GM19238 (cell line): ENCODE measurements at regions not wholly inside any gene's neighbourhood (a gene's known extent, or its start where the extent isn't known, plus 50 kb on each side); places are given as distances from the start of the nearest gene placed in this dataset.
"Not testable (repeated sequence)": the region's sequence is repeated elsewhere in the genome, so short reads cannot be mapped to it uniquely, and the experiment has no call there.

Source experiments
- DNase-seq: peaks from one replicate; pipeline ENCODE4 v3.0.0; 2011; ENCODE audit warnings: low spot score; ENCODE audit not compliant: insufficient read length

DNA sequence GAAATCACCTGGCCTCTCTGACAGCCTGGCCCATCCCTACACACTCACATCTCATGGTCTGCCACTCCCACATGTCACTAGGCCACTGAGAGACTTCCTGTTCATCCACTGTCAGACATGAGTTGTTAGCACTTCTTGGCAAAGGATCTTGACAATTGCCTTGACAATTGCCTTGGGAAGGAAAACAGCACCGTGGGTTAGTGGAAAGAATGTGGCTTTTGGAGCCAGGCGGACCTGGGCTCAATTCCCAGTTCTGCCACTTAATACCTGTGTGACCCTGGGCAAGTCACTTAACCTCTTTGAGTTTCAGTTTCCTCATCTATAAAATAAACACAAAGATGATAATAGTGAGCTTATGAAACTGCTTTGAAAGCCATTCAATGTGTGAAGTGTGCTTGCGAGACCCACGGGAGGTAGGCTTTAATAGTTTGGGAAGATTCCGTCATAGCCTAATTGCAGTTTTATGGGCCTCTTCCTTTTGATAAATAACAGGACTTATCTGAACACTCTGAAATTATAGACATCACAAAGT, 250.4 kb downstream of the C12orf75 start:
- no peak for DNase-seq

DNA sequence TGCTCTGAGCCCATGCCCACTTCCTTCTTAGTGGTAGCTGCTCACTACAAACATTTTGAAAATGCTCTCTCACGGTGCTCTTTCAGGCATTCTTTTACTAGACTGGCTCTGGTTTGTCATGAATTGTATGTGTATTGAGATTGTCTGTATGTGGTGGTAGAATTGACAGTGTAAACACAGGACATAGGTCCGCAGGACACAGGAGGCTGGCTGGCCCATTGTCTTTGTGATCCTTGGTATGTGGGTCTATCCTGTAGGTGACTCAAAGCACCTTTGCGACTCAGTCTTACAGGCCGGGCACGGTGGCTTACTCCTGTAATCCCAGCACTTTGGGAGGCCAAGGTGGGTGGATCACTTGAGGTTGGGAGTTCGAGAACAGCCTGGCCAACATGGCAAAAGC, 250.9 kb downstream of the C12orf75 start:
- no peak for DNase-seq

DNA sequence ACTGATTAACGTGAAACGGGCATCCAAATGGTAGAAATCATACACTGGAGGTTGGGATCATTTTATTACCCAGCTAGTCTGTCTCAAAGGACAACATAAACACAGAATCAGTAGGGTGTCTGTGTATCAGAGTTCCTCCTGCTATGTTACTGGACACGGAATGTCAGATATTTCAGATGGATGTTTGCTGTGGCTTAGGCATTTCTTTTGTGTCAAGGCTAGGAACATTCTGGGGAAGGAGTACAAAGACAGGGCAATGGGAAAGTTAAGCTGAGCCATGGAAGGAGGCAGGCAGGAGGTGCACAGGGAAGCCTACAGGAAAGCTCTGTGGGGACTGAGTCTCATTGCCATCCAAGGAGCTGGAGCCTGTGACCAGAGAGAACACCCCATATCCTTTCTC, 254.6 kb downstream of the C12orf75 start:
- no peak for DNase-seq

DNA sequence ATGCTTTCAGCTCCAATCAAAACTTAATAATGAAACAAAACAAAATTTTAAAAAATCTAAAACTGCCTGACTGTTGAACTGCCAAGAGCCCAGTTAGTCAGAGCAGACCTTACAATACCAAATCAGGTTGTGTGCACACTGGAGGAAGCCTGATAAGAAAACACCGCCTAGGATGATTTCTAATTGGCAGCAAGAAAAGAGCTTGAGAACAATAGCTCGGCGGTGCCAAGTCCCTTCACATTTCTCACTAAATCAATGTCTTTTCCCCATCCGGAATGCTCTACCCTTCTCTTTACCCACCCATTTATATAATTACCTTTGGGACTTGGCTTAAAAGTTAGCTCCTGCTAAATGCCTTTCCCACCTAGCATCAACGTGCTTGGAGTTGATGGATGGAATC, 256.7 kb downstream of the C12orf75 start:
- no peak for DNase-seq

DNA sequence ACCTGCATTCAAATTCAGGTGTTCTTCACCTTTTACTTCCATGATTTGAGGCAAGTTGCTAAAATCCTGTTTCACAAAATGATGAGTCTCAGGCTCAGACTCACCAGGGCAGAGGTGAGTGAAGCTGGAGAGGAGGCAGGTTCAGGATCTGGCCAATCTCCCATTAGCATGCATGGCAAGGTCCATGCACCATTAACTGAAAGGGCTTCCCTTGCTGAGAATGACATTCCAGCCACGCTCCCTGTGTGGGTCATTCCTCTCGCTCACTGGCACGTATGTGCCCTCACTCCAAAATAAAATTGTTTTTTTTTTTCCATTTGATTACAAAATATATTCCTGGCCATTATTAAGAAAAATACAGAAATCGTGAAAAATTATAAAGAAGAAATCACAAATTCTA, 257.6 kb downstream of the C12orf75 start:
- DNase-seq: no peak

DNA sequence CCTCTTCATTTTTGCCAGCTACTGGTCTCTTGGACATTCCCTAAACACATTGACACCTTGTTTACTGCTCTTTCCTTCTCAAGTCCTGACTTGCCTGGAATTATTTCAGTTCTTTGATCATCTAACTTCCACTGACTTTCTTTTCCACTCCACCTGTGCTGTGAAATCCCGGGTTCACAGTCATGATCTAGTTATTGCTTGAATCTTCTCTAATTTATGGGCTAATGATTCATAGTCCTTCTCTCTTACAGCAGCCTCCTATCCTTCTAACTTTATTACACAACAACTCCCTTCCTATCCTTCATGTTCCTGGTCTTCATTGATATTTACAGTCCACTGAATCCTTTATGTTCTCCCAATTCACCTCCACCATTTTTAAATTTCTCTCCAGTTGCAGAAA, 260.1 kb downstream of the C12orf75 start:
- no peak for DNase-seq

DNA sequence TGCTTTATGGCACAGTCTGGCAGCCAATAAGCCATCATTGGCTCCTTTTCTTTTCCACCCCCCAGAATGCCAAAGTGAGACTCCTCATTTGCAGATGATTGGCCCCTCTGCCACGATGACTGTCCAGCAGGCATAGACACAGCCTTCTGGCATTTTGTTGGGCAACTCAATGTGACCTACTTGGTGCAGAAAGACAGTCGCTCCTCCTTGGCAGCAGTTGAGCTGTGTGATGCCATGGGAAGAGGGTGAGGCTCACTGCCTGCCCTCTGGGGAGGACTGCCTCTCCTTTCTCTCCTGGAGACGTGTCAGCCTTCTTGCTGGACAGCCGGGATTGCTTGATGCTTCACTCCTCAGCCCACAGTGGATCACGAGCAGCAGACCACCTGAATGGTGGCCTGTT, 264.9 kb downstream of the C12orf75 start:
- no peak for DNase-seq

DNA sequence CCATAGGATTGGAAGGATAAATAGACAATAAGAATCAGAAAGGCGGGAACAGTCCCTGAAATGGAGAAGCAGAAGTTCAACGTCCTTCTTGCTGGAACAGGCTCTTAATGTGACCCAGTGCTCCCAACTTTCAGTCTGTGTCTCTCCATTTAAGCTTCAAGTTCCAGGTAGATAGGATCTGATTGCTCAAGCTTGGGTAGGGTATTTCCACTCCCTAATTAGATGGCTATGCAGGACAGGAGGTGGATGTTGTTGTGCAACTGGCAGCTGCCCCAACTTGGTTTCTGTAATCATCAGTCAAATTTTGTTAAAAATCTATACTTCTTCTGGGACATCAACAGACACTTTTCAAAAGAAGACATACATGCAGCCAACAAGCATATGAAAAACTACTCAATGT, 266.2 kb downstream of the C12orf75 start:
- no peak for DNase-seq

DNA sequence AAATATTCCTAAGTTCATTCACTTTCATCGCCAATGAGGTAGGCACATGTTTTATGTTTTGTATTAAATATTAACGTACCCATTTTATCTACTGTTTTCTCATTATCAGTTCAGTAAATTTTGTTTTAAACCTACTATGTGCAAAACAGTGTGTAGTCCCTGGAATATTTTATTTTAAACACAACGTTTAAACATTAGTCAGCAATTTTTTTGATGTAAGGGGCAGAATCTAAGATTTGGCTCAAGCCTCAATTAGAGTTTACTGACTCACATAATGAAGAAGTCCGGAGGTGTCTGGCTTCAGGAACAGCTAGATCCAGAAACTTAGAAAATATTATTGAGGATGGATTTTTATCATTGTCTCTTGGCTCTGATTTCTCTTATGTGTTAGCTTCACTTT, 267.5 kb downstream of the C12orf75 start:
- no peak for DNase-seq

DNA sequence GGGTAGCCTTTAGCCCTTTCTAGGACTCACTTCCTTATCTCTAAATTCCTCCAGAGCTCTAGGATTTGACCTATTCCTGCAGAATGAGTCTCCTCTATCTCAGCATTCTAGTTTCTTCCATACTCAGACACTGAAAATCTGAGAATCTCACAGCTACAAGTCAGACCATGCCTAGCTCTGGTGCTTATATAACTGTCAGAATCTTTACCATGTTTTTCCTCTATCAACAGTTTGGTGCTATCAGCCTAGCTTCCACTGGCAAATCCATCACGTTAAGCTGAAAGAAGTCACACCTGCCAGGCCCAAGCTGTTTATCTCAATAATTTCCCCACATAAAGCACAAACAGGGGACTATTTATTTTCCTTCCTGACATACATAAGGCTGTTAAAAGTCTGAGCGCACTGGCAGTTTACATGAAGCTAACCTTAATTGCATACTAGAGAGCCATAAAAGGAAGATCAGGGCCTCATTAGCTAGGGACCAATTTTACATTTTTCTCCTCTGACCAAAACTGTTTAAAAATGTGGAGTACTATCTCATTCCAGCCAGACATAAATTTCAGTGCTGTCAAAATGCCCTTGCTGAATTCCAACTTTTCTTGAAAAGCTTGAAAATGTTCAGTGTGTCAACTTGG, 270.5 kb downstream of the C12orf75 start:
- DNase-seq: no peak

DNA sequence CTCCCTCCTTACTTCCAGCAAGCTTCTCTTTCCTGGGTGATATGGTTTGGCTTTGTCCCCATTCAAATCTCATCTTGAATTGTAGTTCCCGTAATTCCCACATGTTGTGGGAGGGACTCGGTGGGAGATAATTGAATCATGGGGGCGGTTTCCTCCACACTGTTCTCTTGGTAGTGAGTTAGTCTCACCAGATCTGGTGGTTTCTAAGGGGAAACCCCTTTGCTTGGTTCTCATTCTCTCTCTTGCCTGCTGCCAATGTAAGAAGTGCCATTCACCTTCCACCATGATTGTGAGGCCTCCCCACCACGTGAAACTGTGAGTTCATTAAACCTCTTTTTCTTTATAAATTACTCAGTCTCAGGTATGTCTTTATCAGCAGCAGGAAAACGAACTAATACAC, 271.8 kb downstream of the C12orf75 start:
- DNase-seq: not testable (repeated sequence)

DNA sequence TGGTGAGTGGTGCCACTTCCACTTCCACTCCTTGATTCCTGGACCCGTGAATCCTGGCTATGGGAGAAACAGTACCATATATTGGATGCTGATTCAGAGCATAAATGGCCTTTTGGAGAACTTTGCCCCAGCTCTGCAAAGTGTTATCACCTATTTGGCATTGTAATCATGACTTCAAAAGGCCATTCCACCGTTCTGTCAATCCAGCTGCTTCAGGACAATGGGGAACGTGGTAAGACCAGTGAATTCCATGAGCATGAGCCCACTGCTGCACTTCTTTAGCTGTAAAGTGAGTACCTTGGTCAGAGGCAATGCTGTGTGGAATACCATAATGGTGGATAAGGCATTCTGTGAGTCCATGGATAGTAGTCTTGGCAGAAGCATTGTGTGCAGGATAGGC, 273.8 kb downstream of the C12orf75 start:
- DNase-seq: not testable (repeated sequence)

DNA sequence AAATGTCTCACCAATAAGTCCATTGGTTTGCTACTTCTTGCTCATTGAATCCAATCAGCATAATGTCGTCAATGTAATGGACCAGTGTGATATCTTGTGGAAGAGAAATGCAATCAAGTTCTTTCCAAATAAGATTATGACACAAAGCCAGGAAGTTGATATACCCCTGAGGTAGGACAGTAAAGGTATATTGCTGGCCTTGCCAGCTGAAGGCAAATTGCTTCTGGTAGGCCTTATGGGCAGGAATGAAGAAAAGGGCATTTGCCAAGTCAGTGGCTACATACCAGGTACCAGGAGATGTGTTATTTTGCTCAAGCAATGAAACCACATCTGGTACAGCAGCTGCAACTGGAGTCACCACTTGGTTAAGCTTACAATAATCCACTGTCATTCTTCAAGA, 276.1 kb downstream of the C12orf75 start:
- DNase-seq: not testable (repeated sequence)

DNA sequence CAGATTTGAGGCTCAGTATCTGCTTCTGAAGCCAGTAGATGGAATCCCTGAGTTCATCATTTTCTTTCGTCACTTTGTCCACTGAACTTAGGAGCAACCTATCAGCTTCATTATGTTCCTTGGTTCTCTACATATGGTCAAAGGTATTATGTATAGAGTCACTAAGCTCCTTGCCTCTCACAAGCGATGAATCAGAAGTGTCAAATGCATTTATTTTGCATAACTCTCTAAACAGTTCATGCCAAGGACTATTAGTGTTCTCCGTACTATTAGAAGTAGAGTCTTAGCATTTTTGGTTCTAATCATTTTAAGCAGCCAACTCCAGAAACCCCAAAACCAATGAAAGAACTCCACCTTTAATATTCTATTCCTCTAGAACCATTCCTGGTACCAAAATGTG, 278.5 kb downstream of the C12orf75 start:
- DNase-seq: not testable (repeated sequence)

DNA sequence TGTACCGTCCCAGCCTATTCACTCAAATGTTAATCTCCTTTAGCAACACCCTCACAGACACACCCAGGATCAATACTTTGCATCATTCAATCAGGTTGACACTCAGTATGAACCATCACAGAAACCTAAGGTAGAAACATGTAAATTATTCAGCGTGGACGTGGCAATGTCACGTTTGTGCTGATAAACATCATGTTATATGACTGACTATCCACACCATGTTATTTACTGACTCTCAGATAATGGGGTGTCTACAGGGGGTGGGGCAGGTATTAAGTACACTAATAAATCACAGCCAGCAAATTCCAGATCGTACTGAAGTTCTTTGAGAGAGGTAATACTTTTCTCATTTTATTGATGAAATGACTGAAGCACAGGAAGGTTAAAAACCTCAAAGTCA, 280.0 kb downstream of the C12orf75 start:
- DNase-seq: no peak

DNA sequence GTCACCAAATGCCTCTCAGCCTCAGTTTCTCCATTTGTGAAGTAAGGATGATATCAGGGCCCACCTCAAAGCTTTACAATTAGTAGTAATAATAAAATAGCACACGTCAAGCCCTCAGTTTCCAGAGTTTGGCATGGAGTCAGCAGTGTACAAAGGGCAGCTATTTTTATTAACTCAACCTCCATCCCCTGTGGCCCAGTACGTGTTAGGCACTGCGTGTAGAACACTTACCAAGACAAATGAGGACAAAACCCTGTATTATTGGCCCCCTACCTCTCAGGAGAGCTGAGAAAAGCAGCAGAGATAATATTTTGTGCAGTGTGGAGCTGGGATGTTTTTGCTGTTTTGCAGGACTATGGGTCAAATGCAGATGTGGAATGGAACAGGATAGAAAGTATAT, 280.8 kb downstream of the C12orf75 start:
- no peak for DNase-seq

DNA sequence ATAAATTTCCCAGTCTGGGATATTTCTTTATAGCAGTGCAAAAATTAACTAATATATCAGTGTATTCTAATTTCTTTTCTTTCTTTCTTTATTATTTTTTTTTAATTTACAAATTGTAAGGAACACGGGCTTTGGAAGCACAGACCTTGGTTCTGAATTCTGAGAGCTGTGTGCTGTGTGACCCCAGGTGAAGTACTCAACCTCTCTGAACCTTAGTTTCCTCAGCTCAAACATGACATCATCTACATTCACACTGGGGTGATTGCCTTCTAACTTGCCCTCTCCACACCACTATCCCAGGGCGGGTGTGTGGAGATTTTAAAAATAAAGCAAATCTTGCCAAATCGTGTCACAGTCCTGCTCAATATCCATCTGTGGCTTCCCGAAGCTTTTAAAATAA, 282.8 kb downstream of the C12orf75 start:
- no peak for DNase-seq

DNA sequence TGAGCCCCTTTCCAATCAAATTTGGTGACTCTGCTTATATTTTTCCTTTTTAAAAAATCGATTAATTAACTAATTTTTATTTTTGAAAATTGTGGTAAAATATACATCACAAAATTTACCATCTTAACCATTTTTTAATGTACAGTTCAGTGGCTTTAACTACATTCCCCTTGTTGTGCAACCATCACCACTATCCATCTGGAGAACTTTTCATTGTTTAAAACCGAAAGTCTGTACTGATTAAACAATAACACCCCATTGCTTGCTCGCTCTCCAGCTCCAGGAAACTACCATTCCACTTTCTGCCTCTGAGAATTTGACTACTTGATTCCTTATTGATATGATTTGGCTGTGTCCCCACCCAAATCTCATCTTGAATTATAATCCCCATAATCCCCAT, 283.4 kb downstream of the C12orf75 start:
- no peak for DNase-seq

DNA sequence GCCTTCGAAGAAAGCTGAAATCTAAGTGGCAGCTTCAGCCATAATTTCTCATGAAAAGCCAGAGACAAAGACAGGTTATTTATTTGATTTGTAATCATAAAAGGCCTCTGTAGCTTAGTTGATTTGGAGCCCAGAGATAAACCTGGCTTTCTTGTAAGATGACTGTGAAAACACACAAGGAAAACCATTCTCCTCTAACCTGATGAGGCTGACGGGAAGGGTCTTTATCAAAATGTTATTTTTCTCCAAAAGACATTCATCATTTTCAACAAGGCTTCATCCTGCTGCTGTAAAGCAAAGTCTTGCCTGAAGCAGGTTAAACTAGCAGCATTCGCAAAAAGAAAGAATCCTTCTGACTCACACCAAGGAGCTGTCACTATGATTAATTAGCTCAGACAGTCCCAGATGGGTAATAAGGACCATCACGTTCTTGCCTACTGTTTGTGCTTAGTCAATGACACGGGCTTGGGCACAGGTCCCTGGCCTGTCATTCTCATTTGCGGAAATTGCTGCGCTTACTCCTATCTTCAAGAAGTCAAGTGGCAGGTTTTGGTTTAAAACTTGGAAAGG, 286.6 kb downstream of the C12orf75 start:
- DNase-seq: no peak

DNA sequence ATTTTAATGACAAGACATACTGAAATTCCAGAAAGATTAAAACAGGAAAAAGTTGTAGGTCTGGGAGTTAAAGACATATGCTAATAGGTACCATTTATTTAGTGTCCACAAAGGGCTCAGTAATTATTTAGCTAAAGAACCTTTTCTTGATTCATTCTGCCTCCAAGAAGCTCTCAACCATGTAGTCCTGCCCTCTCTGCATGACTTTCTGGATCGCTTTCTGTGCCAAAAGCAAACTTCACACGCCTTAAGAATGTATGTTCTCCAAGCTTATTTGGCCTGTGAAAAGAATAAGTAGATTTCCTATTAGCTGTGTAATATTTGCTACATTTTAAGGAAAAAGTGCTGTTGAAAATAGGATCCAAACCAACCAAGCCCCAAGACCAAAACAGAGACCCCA, 291.7 kb downstream of the C12orf75 start:
- DNase-seq: no peak

DNA sequence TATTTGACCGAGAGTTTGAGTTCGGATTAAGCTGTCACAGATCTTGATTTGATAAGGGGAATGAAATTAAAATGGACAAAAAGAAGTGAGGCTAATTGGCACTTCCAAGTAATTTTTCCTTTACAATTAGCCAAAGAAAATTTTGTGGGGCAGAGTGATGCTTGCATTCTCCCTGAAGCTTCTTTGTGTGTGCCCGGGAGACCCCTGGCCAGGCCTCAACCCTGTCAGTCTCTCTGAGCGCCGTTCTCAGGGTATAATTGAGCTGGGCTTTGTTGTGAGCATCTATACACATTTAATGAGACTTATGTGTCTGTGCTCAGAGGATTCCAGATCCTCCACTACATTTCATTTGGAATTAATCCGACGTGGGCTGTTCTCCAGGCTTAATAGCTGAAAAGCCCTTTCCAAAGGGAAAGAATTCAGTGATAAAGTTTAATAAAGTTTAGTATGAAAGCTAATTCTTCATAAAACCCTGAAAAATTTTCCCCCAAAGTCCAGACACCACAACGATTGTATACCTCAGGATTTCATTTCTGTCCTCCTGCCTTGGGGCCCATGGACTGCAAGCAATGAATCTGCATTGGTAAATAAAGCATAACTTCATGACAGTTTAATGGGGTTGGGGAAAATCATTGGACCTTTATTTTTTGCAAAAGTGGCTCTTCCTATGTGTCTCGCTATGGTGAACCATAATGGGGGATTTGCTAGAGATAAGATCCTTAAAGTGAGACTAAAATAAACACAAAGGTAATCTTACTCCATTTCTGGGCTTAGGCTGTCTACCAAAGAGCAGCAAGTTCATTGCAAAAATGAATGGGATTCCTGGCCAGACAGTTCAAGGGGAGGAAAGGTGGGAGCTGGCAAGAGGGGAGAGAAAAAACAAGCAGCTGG, 292.6 kb downstream of the C12orf75 start:
- no peak for DNase-seq

DNA sequence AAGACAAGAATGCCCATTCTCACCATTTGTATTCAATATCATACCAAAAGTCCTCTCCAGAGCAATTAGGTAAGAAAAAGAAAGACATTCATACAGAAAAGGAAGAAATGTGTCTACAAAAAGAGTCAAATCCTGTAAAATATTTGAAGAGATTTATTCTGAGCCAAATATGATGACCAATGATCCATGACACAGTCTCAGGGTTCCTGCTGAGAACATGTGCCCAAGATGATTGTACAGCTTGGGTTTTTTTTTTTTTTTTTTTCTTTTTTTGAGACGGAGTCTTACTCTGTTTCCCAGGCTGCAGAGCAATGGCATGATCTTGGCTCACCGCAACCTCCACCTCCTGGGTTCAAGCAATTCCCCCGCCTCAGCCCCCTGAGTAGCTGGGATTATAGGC, 296.2 kb downstream of the C12orf75 start:
- no peak for DNase-seq
